ENCODE measurements at regions not wholly inside any gene's neighbourhood (a gene's known extent, or its start where the extent isn't known, plus 50 kb on each side); places are given as distances from the start of the nearest gene placed in this dataset.

DNA sequence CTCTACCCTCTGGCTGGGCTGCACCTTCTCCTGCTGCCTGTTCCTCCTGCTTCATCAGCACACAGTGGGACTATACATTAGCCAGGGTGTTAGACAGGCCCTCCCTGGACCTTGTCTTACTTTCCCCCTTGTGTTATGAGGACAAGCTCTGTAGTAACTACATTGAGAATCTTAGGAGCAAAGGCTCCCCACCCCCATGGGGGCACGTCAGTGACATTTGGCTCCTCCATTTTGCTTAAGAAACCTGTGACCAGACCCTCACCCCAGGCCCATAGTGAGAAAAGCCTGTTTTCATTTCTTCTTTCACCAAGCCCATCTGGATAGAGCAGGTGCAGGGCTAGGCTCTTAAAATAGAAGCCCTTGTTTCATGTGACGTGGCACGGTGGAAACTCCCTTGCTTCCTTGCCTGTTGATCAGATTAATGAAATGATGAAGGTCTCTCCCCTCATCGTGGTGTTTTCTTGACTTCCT, 146.7 kb downstream of the RPIA start:
- CTCF ChIA-PET: no interaction called here
- no TSS peak for BruUV-seq (replicated peaks)
- no peaks in the 10 kb centered on the region for H3K4me1 Mint-ChIP-seq (ENCODE audit: low read depth, unreplicated experiment)
- TF ChIP-seq, protein P1, sequence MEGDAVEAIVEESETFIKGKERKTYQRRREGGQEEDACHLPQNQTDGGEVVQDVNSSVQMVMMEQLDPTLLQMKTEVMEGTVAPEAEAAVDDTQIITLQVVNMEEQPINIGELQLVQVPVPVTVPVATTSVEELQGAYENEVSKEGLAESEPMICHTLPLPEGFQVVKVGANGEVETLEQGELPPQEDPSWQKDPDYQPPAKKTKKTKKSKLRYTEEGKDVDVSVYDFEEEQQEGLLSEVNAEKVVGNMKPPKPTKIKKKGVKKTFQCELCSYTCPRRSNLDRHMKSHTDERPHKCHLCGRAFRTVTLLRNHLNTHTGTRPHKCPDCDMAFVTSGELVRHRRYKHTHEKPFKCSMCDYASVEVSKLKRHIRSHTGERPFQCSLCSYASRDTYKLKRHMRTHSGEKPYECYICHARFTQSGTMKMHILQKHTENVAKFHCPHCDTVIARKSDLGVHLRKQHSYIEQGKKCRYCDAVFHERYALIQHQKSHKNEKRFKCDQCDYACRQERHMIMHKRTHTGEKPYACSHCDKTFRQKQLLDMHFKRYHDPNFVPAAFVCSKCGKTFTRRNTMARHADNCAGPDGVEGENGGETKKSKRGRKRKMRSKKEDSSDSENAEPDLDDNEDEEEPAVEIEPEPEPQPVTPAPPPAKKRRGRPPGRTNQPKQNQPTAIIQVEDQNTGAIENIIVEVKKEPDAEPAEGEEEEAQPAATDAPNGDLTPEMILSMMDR (IDR thresholded peaks at IDR 0.05; ENCODE audit: insufficient read depth in 1 of 2, low read depth in 1 of 2, low read length in 1 of 2, severe bottlenecking in 1 of 2, unreplicated experiment in 1 of 2): no peak
- peaks cover 8% of the 10 kb centered on the region for H3K27me3 Mint-ChIP-seq (ENCODE audit: insufficient read depth, unreplicated experiment)
- intact Hi-C loops (cut with micrococcal nuclease; ENCODE audit: unreplicated experiment): no loop called here
- no peak for DNase-seq
- H3K36me3 ChIP-seq (ENCODE audit: control insufficient read depth, insufficient read depth, low read length): no peaks in the 10 kb centered on the region
- H3K27me3 ChIP-seq (replicated peaks; ENCODE audit: control insufficient read depth, insufficient read depth, low read length): no peaks in the 10 kb centered on the region
- no peak overlapping the region for H3K27ac Mint-ChIP-seq (ENCODE audit: unreplicated experiment)
- H3K4me1 ChIP-seq: no peaks in the 10 kb centered on the region
- POLR2A ChIA-PET: no interaction called here
- H3K4me3 Mint-ChIP-seq (ENCODE audit: unreplicated experiment): no peak overlapping the region
- no peak overlapping the region for H3K4me3 ChIP-seq (ENCODE audit: low read depth, low read length)
- no peaks in the 10 kb centered on the region for H3K9me3 ChIP-seq
- H3K9me3 Mint-ChIP-seq (ENCODE audit: unreplicated experiment): no peaks in the 10 kb centered on the region
- no peaks in the 10 kb centered on the region for H3K36me3 Mint-ChIP-seq (ENCODE audit: insufficient read depth, unreplicated experiment)

DNA sequence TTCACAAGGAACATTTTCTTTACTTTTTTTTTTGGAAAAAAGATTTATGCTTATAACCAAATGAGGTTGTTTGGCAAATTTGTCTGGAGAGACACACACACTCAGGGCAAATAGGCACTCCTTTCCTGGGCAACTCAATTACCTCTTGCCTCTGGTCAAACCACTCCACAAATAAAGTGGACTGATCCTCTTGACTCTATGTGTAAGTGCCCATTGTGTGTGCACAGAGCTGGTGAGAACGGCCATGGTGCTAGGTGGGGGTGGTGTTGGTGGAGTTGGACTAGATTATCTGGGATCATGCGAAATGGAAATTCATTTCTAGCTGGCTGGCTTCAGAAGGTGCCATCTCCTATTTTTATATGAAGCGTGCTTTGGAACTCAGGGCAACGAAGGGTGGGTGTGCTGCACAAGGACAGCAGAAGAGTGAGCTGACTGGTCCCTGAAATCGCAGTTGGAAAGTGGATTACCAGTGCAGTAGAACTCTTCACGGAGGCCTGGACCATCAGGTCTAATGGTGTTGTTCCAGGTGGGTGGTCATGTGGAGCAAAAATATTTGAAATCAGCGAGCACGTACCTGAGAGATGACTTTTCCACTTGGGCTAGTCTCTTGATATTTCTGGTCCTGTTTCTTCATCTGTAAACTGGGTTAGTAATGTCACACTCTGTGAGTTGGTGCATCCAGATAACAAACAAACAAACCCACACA, 149.9 kb downstream of the RPIA start:
- Histone ChIP-seq H3K36me3 (ENCODE audit: control insufficient read depth, insufficient read depth, low read length) (no peaks in the 10 kb centered on the region), H3K4me1 (no peaks in the 10 kb centered on the region), H3K9me3 (no peaks in the 10 kb centered on the region), H3K4me3 (ENCODE audit: low read depth, low read length) (no peak overlapping the region), H3K27me3 (replicated peaks; ENCODE audit: control insufficient read depth, insufficient read depth, low read length) (no peaks in the 10 kb centered on the region)
- POLR2A ChIA-PET: no interaction called here
- TF ChIP-seq, protein P1 (IDR thresholded peaks at IDR 0.05; ENCODE audit: insufficient read depth in 1 of 2, low read depth in 1 of 2, low read length in 1 of 2, severe bottlenecking in 1 of 2, unreplicated experiment in 1 of 2): no peak
- no peak for DNase-seq
- no peaks in the 10 kb centered on the region for H3K9me3 Mint-ChIP-seq (ENCODE audit: unreplicated experiment)
- CTCF ChIA-PET: interaction anchor here (0.6 kb wide), 1 partner anchor 9 kb away, joined by 3 read pairs; no protein-coding TSS in a partner anchor
- no peaks in the 10 kb centered on the region for H3K4me1 Mint-ChIP-seq (ENCODE audit: low read depth, unreplicated experiment)
- H3K27me3 Mint-ChIP-seq (ENCODE audit: insufficient read depth, unreplicated experiment): peaks cover 11% of the 10 kb centered on the region
- H3K36me3 Mint-ChIP-seq (ENCODE audit: insufficient read depth, unreplicated experiment): no peaks in the 10 kb centered on the region
- no TSS peak for BruUV-seq (replicated peaks)
- H3K4me3 Mint-ChIP-seq (ENCODE audit: unreplicated experiment): no peak overlapping the region
- intact Hi-C loops (cut with micrococcal nuclease; ENCODE audit: unreplicated experiment): no loop called here
- H3K27ac Mint-ChIP-seq (ENCODE audit: unreplicated experiment): no peak overlapping the region

DNA sequence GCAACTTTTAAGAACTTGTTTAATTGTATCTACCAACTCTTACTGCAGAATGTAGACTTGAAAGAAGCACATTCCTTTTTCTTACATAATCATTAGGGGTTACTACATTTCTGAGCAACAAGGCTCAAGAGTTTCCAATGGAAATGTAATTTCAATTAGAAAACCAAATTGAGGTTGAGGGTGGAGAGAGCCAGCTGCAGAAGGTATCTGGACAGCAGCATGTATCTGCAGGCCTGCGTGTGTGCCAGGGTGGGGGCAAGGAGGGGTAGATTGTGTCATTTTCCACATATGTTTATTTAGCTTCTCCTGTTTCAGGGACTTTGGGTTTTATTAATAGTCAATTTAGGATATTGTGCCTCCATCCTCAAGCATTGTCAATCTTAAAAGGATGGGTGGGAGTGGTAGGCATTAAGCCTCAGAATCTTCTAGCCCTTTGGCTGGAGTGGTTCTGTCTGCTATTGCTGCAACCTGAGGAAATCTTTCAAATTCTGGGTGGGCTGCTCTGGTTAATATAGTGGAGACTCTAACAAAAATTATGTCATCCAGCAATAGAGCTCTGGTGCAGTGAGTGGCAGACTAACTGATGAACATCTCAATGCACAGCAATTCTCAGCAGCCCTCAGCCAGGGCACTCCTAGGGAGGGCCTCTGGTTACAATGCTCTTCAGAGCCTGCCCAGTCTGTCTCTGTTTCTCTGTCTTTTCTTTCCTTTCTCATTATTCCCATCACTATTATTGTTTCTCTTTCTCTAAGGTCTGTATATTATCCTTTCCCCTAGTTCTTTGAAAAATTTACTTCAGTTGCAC, 151.4 kb downstream of the RPIA start:
- no TSS peak for BruUV-seq (replicated peaks)
- Mint-ChIP-seq H3K9me3 (ENCODE audit: unreplicated experiment) (no peaks in the 10 kb centered on the region), H3K4me3 (ENCODE audit: unreplicated experiment) (no peak overlapping the region), H3K4me1 (ENCODE audit: low read depth, unreplicated experiment) (no peaks in the 10 kb centered on the region), H3K27me3 (ENCODE audit: insufficient read depth, unreplicated experiment) (peaks cover 14% of the 10 kb centered on the region), H3K36me3 (ENCODE audit: insufficient read depth, unreplicated experiment) (no peaks in the 10 kb centered on the region), H3K27ac (ENCODE audit: unreplicated experiment) (no peak overlapping the region)
- intact Hi-C loops (cut with micrococcal nuclease; ENCODE audit: unreplicated experiment): no loop called here
- H3K27me3 ChIP-seq (replicated peaks; ENCODE audit: control insufficient read depth, insufficient read depth, low read length): no peaks in the 10 kb centered on the region
- POLR2A ChIA-PET: no interaction called here
- DNase-seq: no peak
- H3K36me3 ChIP-seq (ENCODE audit: control insufficient read depth, insufficient read depth, low read length): no peaks in the 10 kb centered on the region
- no peaks in the 10 kb centered on the region for H3K9me3 ChIP-seq
- no peak overlapping the region for H3K4me3 ChIP-seq (ENCODE audit: low read depth, low read length)
- TF ChIP-seq, protein P1 (IDR thresholded peaks at IDR 0.05; ENCODE audit: insufficient read depth in 1 of 2, low read depth in 1 of 2, low read length in 1 of 2, severe bottlenecking in 1 of 2, unreplicated experiment in 1 of 2): no peak
- CTCF ChIA-PET: no interaction called here
- no peaks in the 10 kb centered on the region for H3K4me1 ChIP-seq
